Fibroblast of pulmonary artery (primary cell): ENCODE measurements at regions not wholly inside any gene's neighbourhood (a gene's known extent, or its start where the extent isn't known, plus 50 kb on each side); places are given as distances from the start of the nearest gene placed in this dataset.

Source experiments
- DNase-seq: peaks from one replicate; pipeline ENCODE4 v3.0.0-alpha.2; 2010; ENCODE audit warnings: low read depth
- H3K4me3 ChIP-seq: replicated peaks from 2 replicates; pipeline ENCODE4 v1.5.1; 2011; ENCODE audit warnings: low read depth, mild to moderate bottlenecking, control low read depth, low read length, moderate library complexity
- TF ChIP-seq, protein P1 (sequence below): IDR thresholded peaks from 2 replicates; pipeline ENCODE4 v1.5.1; 2011; ENCODE audit warnings: mild to moderate bottlenecking, control low read depth, low read length, inconsistent platforms; ENCODE audit errors: missing control alignments

DNA sequence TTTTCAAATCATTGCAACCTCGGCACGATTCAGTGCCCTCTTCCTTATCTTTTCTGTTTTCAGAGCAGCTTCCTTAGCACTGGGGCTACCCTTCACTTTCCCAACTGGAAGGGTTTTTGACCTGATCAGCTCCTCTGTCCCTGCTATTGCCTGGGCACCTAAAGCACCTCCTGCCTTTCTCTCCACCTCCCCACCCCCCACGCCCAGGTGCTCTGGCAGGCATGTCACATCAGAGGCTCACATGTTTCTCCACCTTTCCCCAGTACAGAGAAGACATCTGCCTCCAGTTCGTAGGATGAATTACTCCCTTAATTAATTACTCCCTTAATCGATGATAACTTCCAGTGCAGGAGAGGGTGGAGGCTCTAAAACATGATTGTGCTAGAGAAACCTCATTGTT, 88.7 kb upstream of the LCLAT1 start:
- TF ChIP-seq, protein P1, sequence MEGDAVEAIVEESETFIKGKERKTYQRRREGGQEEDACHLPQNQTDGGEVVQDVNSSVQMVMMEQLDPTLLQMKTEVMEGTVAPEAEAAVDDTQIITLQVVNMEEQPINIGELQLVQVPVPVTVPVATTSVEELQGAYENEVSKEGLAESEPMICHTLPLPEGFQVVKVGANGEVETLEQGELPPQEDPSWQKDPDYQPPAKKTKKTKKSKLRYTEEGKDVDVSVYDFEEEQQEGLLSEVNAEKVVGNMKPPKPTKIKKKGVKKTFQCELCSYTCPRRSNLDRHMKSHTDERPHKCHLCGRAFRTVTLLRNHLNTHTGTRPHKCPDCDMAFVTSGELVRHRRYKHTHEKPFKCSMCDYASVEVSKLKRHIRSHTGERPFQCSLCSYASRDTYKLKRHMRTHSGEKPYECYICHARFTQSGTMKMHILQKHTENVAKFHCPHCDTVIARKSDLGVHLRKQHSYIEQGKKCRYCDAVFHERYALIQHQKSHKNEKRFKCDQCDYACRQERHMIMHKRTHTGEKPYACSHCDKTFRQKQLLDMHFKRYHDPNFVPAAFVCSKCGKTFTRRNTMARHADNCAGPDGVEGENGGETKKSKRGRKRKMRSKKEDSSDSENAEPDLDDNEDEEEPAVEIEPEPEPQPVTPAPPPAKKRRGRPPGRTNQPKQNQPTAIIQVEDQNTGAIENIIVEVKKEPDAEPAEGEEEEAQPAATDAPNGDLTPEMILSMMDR, result no peak
- DNase-seq, result no peak

DNA sequence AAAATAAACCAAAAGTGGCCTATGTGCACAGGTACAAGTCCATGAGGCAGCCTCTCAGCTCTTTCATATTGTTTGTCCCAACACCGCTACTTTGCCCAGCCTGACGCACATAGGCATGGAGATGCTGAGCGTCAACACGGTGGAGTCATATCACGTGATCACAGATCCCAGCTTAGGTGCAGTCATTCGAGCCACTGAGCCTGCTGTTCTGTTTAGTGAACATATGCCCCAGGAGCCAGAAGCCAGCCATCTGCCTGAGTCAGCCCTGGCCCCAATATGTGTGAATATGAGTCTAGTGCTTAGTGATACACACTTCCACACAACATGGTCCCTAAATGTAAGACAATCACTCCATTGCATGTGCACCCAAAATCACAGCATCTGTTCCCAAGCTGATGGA, 88.2 kb upstream of the LCLAT1 start:
- no peak for DNase-seq
- TF ChIP-seq, protein P1, result no peak
- no peak overlapping the region for H3K4me3 ChIP-seq

More for the DNA sequence above, 88.7 kb upstream of the LCLAT1 start:
- H3K4me3 ChIP-seq, result no peak overlapping the region

DNA sequence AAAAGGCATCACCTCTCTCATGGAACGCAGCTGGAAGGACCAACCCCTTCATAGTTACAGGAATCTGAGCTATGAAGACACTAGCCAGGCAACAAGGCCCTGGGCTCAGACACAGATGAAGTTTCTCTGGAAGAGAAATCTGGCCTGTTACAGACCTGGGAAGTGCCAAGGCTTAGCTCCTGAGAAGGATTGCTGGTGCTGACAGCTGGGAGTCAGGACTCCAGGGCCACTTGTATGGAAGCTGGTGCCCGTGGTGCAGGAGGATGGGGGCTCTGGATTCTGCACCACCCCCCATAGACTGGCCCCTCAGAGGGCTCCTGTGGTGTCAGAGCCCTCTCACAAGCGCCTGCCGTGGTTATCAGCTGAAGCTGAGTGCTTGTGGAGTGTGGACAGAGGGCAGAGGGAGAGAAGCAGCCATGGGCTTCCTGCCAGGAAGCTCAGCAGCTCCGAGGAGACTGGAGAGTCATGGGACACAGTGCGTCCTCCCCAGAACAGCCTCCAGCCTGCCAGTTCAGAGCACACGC, 87.3 kb upstream of the LCLAT1 start:
- peak; percentile 66 for DNase-seq
- TF ChIP-seq, protein P1, result no peak
- H3K4me3 ChIP-seq, result no peak overlapping the region

DNA sequence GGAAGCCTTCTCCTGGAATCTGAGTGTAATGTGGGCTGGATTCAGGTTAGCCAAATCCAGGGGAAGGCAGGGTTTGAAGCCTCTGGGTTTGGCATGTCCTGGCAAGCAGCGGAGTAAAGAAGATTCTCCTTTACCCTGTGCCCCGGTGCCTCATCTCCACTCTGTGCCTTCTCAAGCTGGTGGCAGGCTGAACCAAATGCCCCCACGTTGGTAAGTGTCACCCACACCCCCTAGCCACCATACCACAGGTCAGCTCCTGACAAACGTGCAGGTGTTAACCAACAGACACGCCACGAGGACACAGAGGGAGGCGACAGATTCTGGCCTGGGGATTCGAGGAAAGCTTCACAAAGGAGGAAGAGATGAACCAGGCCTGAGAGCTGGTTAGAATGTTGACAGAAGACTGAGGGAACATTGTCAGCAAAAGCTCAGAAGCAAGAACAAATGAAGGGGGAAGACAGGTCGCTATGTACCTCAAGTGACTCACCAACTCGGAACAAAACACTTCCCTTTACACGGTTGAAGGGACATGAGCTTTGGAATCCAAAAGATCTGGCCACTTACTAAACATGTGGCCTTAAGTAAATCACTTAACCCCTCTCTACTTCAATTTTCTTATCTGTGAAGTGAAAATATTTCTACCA, 85.2 kb upstream of the LCLAT1 start:
- no peak for DNase-seq
- H3K4me3 ChIP-seq, result no peak overlapping the region

DNA sequence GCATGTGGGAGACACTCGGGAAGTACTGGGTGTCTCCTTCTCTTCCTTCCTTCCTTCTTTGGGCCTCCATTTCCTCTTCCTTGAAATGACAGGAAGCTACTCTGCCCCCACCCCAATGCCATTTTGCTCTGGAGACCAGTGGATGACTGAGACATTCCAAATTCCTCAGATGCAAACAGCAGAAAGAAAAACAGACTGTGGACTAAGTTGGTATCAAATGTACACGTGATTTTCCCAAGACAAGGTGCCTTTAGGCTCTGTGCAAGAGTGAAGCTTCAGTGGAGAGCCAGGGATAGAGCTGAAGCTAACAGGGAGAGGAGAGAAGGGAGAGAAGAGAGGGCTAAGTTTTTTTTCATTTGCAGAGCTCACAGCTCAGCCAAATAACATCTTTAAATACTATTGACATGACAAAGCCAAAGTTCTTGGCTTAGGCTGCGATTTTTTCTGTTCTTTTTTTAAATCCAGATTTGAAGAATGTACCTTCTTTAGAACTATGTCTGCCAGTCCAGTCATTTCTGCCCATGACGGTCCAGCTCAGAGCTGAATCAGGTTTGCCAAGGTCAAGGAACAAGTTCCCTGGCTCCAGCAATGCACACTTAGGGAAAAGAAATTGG, 84.5 kb upstream of the LCLAT1 start:
- no peak overlapping the region for H3K4me3 ChIP-seq
- no peak for DNase-seq
- TF ChIP-seq, protein P1, result no peak

More for the DNA sequence above, 85.2 kb upstream of the LCLAT1 start:
- TF ChIP-seq, protein P1, result no peak

DNA sequence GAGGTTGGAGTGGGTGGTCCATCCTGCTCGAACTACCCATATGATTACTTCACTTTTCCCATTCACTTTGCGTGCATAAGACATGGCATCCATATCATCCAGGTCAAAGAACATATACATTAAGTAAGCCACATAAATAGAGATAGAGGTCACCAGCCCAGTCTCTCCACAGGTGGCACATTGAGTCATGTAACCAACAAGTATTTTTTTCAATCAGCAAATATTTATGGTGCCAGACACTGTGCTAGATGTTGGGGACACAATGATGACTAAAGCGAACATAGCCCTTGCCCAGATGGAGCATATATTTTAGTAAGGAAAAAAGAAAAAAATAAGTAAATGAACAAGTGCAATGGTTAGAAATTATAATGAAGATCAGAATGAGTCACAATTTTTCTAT, 83.6 kb upstream of the LCLAT1 start:
- TF ChIP-seq, protein P1, result no peak
- no peak for DNase-seq
- no peak overlapping the region for H3K4me3 ChIP-seq
